Activated effector memory CD4-positive, alpha-beta T cell treated with anti-CD3 and anti-CD28 coated beads, Interleukin-2, amount 50 U/mL, for 16 hours (primary cell): ENCODE measurements at regions not wholly inside any gene's neighbourhood (a gene's known extent, or its start where the extent isn't known, plus 50 kb on each side); places are given as distances from the start of the nearest gene placed in this dataset.

Source experiments
- DNase-seq: peaks from one replicate; pipeline ENCODE4 v3.0.0-alpha.2; 2020

DNA sequence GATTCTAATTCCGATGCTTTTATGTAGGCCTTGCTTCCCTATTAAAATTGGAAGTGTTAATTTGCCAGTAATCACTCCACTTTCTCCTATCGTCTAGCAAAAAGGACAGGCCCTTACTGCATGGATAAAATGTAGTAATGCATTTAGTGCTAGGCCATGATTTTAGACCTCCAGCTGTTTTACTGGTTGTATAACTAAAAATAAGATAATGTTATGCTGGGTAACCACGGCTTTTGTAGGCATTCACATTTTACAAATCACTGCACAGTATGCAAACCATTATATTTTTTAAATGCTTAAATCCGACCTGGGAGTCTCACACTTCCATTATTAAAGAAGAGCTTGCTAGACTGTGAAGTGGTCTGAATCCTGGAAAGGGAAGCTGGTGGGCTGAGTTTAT is 179.5 kb downstream of the TFAP2A start:
- no peak for DNase-seq

DNA sequence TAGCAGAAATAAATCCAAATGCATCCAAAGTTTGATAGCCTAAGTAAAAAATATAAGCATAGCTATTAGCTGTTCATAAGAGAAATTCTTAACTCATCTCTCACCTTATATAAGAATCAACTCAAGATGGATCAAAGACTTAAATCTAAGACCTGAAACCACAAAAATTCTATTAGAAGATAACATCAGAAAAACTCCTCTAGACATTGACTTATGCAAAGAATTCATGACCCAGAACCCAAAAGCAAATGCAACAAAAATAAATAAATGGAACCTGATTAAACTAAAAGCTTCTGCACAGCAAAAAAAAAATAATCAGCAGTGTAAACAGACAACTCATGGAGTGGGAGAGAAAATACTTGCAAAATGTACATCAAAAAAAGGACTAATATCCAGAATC is 184.3 kb downstream of the TFAP2A start:
- no peak for DNase-seq

DNA sequence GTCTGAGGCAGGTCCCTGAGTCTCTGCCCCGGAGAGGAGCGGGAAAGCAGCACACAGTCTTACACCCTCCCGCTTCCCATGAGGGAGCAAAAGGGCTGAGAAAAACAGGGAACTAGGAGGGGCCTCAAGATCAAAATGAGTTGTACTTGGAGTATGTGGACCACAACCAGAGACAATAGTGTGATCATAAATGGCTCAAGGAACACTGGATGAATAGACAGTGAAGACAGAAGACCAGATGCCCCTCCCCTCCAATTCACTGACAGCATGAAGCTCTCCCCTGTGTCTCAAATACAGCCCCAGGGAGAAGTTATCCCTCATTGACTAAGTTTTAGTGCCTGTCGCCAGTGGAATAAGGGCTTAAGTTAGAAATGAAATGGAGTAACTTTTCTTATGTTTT is 191.0 kb downstream of the TFAP2A start:
- no peak for DNase-seq

DNA sequence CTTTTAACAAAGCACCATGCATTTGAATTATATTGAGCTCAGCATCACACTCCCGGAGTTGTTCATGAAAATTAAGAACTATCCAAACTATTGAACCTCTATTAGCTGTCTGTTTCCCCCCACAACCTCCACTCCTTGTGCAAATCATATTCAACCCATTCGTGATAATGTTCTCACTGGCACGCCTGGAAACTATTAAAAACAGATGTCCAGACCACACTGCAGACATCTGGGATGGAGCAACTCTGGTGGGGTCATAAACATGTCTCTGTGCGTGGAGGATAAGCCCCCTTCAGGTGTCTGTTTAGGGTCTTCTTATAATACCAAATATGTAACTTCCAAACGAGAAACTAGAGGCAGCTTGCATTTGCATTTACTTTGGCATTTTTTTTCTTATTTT is 193.7 kb downstream of the TFAP2A start:
- no peak for DNase-seq

DNA sequence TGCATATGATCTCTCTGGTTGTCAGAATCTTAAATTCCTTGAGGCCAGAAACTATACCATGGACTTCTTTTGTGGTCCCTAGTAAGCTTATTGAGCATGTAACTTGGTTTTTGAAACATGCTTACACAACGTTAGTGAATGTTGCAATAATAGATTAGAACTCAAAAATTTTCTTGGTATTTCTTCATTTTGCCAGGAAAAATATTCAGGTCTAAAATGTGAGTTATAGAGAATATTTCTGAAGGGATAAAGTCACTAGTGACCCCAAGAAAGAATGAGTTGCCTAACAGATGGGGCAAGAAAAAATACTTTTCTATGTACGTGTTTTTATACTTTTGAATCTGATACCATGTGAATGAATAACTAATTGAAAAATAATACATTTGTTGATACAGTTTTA is 195.4 kb downstream of the TFAP2A start:
- no peak for DNase-seq

DNA sequence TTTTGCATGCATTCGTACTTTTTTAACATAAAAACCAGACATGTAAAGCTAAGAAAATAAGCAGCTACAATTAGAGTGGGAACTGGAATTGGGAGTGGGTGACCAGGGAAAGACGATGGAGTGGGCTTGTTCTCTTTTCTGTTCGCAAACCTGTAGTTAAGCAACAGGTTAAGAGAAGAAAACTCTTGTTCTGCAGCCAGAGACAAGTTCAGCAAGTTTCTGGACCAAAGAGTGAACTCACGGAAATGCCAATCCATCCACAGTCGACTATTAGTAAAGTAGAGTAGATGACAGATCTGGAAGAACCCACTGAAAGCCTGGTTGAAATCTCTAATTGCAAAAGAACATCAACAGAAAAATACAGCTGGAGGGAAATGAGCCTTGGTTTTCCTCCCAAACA is 197.8 kb downstream of the TFAP2A start:
- no peak for DNase-seq

DNA sequence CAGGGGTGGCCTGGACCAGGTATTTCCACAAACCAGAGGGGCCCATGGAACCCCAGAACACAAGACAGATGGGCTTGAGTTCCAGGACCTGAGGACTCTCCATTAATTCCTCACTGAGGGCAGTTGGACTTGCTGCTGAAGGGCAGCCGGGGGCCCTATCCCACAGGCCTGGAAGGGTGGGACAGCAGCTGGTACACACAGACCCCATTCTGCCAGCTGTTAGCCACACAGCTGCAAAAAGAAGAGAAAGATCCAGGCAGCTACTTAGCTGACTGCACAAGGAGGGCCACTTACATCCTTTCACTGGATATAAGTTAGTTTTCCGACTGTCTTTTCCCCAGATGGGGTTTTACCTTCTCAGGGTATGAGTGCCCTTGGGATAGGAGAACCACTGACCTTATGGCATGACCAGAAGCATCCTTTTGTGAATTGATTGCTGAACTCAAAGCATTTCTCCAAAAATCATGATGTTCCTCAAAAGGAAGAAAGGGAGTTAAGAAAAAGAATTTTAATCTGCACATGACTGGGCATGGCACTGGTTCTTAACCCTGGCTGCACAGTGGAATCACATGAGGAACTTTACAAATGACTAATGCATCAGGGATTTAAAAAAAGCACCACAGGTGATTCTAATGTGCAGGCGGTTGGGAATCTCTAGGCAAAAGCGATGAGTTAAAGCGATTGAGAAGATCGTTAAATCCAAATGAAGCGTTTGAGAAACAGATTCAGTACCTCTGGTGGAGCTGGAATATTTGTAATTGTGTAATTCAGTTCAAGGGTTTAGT is 199.4 kb downstream of the TFAP2A start:
- no peak for DNase-seq

DNA sequence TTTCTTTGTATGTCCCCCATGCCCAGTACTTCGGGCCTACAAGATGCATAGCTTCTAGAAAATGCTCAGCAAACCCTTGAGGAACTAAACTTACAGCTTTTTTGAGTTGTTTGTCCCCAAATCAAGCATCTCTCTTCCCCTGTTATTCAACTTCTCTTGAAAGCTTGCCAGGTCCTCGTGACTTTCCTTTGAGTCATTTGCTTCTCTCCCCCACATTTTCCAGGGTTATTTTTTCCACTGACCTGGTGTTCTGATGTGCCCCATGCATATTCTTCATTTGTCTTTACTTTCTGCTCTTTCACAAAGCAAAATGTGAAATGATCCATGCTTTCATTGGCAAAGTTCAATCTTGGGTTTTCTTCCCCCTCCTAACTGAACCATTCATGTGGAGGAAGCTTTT is 204.8 kb downstream of the TFAP2A start:
- no peak for DNase-seq

DNA sequence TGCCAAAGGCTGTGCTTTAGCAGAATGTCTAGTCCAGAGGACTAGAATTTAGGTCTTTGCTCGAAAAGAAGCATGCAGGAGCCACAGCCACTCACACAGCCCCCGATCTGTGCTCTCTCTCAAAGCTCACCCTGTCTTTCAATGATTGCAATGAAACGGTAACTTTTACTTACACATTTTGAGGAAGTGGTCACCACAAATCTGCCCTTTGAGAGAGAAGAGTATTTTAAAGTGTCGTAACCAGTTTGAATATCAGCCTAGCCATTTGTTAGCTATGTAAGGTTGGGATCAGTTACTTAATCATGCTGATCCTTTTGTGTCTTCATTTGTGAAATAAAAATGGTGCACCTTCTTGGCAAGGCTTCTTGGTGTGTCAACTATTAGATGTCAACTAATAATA is 209.0 kb downstream of the TFAP2A start:
- DNase-seq, result no peak

DNA sequence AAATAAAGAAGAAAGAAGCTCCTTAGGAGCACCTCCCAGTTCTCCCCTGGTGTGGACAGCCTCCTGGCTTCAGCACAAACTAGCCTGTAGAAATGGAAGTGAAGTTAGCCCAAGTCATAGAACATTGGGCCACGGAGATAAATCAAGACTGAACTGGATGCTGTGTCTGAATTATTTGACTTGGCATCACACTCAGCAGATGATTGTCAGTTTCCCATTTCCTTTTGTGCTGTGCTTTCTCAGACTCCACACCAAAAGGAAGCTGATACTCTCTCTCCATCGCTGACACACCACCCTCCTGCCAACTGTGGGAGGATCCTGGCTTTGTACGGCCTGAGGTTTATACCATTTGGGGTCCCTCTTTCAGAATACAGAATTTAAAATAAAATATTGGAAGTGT is 209.8 kb downstream of the TFAP2A start:
- no peak for DNase-seq

DNA sequence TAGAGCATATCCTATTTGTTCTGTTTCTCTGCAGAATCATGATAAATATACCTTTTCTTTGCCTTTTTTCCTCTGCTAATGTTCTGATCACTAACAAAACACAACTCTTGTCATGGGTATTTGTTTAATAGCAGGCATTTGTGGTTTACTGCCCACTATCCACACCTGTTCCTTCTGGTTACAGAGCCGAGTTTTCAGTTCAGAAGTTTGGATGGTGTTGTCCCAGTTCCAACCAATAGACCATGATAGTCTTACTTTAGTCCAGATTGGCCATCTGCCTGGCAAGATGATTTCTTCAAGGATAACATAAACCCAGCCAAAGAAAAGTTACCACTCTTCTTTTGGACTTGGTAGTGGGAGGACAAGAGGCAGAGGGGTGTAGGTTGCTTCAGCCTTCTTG is 211.2 kb downstream of the TFAP2A start:
- no peak for DNase-seq

DNA sequence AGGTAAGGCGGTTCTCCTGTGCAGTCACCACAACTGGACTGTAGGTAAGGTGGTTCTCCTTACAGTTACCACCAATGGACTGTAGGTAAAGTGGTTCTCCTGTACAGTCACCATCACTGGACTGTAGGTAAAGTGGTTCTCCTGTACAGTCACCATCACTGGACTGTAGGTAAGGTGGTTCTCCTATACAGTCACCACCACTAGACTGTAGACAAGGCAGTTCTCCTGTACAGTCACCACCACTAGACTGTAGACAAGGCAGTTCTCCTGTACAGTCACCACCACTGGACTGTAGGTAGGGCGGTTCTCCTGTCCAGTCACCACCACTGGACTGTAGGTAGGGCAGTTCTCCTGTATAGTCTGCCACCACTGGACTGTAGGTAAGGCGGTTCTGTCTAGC is 212.3 kb downstream of the TFAP2A start:
- no peak for DNase-seq

DNA sequence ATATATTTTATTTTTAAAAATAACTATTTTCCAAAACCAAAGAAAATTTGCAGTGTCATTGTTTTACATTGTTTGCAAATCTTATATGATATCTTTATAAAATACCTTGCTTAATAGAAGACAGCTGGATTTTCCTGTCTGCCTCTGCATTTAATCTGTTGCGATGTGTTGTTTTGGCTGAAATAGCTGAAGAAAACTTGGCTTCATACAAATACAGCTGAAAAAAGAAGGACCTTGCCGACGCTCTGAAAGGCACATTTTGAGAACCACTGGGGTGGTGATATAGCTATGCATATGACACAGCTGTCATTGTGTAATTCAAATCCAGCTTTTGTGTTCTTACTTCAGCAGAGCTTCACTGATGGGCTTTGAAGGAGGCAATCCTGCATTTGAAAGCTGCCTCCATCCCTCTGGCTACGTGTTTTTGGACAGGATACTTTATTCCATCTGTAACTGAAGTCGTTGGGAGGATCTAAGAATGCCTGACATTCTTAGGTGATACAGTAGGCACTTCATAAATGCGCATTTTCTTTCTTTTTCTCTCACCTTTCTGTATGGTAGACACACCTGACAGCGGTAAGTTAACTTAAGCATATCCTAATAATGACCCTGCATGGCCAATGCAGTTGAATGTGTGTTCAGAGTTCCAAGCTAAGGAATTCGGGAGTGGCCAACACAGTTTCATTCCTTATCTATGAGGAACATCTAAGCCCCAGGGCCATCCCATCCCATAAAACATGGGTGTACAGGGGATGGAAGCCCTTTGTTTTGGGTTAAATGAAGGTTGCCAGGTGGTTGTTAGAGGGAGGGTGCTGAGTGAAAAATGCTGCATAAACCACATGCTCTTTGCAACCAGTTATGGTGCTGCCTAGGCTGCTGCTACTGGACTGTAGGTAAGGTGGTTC is 213.0 kb downstream of the TFAP2A start:
- no peak for DNase-seq

DNA sequence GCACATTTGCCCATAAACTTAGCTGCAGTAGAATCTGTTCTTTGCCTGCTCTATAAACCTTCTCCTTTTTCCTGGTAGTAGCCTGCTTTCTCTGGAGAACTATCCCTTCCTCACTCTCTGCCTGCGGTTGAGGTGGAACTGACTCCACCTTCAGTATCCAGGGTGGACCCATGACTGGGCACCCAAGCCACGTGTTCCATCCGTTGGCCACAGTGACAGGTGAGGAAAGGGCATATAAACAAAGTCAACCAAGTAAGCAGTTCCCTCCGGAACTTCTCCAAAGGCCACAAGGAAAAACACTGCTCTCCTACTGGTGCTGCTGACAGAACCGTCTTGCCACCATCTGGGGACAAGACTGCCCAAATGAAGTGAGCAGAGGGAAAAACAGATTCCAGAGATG is 218.8 kb downstream of the TFAP2A start:
- DNase-seq, result no peak

DNA sequence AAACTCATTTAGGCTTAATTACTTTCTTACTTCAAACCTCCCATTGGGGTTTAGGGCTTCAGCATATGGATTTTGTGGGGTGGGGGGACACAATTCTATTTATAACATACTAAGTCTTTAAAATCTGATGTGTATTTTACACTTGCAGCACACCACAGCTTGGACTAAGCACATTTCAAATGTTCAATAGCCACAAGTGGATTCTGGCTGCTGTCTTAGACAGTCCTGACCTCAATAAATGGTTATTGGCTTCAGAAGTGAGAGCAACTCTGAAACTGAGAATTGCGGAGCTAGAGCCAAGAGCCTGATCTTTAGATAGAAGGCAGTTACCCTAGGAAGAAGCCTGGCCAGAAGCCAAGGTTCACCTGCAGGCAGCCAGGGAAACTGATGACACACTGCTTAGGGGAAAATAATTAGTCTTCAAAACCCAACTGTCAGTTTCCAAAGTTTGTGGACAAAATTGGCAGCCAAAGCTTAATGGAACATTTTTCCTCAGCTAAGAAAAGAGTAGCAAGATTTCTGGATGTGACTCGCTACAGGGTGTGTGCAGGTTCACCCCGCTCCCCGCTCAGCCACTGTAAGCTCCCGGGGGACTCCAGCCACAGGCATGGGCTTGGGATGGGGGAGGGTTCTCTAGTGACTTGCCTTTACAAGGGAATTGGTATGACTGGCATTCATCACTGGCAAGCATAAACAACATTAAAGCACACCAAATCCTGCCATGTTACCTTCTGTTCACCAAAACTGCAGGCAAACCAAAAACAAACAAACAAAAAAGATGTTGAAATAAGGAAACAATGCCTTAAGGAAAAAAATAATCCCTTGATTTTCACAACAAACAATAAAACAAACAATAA is 219.8 kb downstream of the TFAP2A start:
- DNase-seq, result no peak

DNA sequence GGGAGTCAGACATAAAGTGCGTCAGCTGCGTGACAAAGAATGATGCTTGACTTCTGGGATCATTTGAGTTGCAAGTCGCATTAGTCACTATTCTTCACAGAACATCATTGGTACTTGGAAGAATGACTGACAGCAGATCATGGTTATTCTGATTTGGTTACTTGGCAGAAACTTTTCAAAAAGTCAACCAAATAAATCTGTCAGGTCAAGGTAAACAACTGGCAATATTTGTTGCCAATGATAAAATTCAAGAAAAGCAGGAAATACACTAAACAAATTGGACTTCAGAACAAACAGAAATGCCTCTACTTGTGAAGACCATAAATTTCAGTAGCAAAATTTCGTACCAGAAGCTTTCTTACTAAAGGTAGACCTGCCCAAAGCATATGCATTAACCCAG is 221.6 kb downstream of the TFAP2A start:
- DNase-seq, result no peak

DNA sequence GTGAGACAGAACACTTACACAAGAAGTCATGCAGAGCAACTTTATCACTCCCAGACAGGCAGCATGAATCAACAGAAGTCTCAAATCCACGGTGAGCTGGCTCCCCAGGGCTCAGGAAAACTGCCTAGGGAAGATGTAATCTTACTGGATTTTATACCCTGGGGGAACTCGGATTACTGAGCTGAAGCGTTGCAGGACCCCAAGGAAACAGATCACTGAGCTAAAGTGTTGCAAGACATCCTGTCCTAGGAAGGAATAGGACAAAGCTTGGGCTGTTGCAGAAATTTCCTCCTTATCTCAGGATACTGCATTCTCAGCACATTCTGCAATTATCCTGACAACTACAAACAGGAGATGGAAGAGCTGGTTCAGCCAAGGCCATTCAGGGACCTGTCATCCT is 224.8 kb downstream of the TFAP2A start:
- DNase-seq, result no peak

DNA sequence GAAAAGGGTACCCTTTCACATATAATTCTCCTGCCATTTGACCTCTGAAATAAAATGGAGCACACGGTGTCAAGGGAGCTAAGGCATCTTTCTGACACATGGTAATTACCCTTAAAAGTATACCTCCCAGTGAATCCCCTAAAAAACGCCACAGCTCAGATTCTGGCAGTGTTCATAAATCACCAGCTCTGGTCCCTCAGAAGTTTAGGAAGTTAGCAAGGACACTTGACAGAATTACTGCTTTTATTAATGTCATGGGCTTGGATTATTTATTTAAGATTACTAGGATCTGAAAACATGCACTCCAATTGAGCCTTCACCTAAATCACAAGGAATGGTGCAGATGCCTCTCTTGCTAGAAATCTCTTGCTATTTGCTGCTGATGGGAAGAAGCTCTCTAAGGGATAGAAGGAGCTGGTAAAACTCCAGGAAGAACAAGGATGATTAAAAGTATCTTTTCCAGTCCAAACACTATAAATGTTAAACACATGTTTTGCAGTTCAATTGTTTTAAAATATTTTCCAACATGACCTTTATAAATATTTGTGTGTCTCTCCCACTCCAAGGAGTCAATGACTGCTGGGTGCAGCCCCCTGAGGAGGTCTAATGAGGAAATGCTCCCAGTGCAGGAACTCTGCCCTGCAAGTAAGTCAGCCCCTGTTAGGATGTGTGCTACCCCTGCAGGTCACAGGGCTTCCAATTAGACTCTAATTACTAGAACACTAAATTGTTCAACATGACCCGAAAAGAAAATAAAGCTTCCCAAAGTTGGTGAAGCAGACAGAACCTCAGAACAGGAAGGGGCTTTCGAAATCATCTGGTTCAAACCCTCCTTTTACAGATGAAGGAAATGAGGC is 230.3 kb downstream of the TFAP2A start:
- no peak for DNase-seq

DNA sequence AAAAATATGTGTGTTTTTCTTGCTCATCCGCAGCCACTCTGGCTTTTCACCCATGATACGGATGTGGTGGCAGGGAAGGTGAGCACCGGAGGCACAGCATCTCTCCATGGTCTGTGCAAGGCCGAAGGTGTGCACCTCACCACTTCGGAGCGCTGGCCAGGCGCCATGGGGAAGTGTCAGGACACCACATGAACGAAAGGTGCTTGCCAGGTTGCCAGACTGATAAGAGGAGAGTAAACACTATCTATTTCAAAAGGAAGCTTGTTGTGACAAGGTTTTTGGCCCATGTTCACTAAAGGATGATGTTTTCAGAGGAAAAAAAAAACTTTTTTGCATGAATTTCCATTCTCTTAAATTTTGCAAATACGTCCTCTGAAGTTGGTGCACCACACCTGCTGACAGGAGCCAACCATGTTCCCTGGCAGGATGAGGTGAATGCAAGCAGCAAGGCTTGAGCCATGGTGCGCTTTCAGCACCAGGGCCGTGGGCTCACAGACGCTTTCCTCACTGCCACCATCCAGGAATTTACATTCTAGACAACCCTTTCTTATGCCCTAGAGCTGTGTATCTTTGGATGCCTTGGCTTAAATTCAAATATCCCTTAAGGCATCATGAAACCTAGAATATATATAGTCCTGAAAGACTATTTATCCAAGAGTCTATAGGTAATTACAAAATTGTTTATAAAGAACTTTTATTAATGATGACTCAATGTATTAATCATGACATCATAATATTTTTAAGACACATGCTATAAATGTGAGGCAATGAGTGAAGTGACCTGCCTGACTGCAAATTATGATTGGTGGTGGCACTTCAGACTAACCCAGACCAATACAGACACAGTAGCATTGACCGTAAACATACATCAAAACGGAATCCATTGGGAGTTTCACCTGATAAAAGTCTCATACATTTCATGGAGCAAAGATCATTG is 234.5 kb downstream of the TFAP2A start:
- no peak for DNase-seq

DNA sequence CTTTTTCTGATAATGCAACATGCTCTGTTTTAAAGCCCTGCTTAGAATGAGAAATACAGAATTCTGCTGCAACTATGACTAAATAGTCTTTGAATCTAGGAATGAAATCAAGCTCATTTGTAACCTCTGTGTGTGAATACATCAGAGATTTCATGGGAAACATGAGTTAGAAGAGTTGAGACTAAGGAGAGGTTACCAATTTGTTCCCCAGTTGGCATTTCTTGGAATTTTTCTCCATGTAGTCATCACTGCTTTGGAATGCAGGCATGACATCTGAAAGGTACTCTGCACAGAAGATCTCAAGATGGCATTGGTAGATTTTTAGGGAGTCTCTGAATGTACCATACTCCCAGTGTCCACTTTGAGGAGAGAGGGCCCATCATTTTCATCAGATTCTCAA is 237.2 kb downstream of the TFAP2A start:
- DNase-seq, result no peak

DNA sequence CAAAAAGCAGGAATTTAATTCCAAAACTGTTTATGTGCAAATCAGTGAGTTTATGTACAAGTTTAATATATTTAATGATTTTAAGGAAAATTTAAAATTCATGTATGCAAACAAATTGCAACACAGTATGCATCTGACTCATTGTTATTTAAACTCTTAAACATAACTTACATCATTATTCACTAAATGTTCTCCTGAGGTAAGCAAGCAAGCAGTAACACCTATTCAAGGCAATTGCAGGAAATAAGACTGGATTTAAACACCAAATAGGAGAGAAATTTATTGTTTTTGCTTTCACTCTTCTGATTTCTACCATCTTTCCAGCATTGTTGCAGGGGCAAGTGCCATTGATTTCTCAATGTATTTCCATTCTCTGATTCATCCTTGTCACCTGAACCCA is 239.5 kb downstream of the TFAP2A start:
- DNase-seq, result no peak
